SK-N-SH treated with all-trans-retinoic acid at 6 μM for 48 hours (cell line): ENCODE measurements at regions not wholly inside any gene's neighbourhood (a gene's known extent, or its start where the extent isn't known, plus 50 kb on each side); places are given as distances from the start of the nearest gene placed in this dataset.

Source experiments
- ATAC-seq: fragments of 200-7000 bp; cut with Tn5 transposase; 3 replicates; pipeline ENCODE4 v1.9.1; 2020; ENCODE audit warnings: mild to moderate bottlenecking, moderate library complexity
- BACH2 ChIP-seq: fragments of 250-450 bp; sonication (Bioruptor Pico); IDR thresholded peaks from 2 replicates; pipeline ENCODE4 v1.9.0; 2021; ENCODE audit warnings: mild to moderate bottlenecking, borderline replicate concordance
- CSDC2 ChIP-seq: fragments of 250-450 bp; sonication (Bioruptor Pico); IDR thresholded peaks from 2 replicates; pipeline ENCODE4 v1.5.0; 2020; ENCODE audit warnings: mild to moderate bottlenecking, moderate library complexity
- ESRRG ChIP-seq: fragments of 250-450 bp; sonication (Bioruptor Pico); IDR thresholded peaks from 2 replicates; pipeline ENCODE4 v1.6.1; 2021; ENCODE audit warnings: mild to moderate bottlenecking
- ISL1 ChIP-seq: fragments of 250-450 bp; sonication (Bioruptor Pico); IDR thresholded peaks from 2 replicates; pipeline ENCODE4 v2.1.2; 2022; ENCODE audit warnings: mild to moderate bottlenecking, moderate library complexity
- OSR1 ChIP-seq: fragments of 250-450 bp; sonication (Bioruptor Pico); IDR thresholded peaks from 2 replicates; pipeline ENCODE4 v1.8.0; 2022; ENCODE audit warnings: moderate library complexity, mild to moderate bottlenecking, inconsistent platforms
- PPARA ChIP-seq: fragments of 250-450 bp; sonication (Bioruptor Pico); IDR thresholded peaks from 2 replicates; pipeline ENCODE4 v1.5.0; 2020; ENCODE audit warnings: mild to moderate bottlenecking, borderline replicate concordance
- RARB ChIP-seq: fragments of 250-450 bp; sonication (Bioruptor Pico); IDR thresholded peaks from 2 replicates; pipeline ENCODE4 v1.8.0; 2021; ENCODE audit warnings: mild to moderate bottlenecking, moderate library complexity
- SNAI2 ChIP-seq: fragments of 250-450 bp; sonication (Bioruptor Pico); IDR thresholded peaks from 2 replicates; pipeline ENCODE4 v1.5.0; 2020; ENCODE audit warnings: mild to moderate bottlenecking, moderate library complexity
- TCF4 ChIP-seq: fragments of 250-450 bp; sonication (Bioruptor Pico); IDR thresholded peaks from 2 replicates; pipeline ENCODE4 v1.8.0; 2021; ENCODE audit warnings: mild to moderate bottlenecking, moderate library complexity, borderline replicate concordance
- ZC3H10 ChIP-seq: fragments of 250-450 bp; sonication (Bioruptor Pico); IDR thresholded peaks from 2 replicates; pipeline ENCODE4 v1.5.1; 2021; ENCODE audit warnings: mild to moderate bottlenecking, moderate library complexity
- ZFP3 ChIP-seq: fragments of 250-450 bp; sonication (Bioruptor Pico); IDR thresholded peaks from 2 replicates; pipeline ENCODE4 v1.5.0; 2020; ENCODE audit warnings: mild to moderate bottlenecking, moderate library complexity
- ZFP30 ChIP-seq: fragments of 450-650 bp; formaldehyde crosslinking; IDR thresholded peaks from 2 replicates; pipeline ENCODE4 v1.5.0; 2022; ENCODE audit warnings: mild to moderate bottlenecking, moderate library complexity
- ZNF565 ChIP-seq: fragments of 450-650 bp; formaldehyde crosslinking; conservative IDR thresholded peaks from 2 replicates; pipeline ENCODE4 v1.5.0; 2020; ENCODE audit warnings: low read depth, mild to moderate bottlenecking, moderate library complexity
- ZNF70 ChIP-seq: fragments of 450-650 bp; formaldehyde crosslinking; IDR thresholded peaks from 2 replicates; pipeline ENCODE4 v1.5.0; 2020; ENCODE audit warnings: mild to moderate bottlenecking, moderate library complexity
- ZNF8 ChIP-seq: fragments of 450-650 bp; formaldehyde crosslinking; IDR thresholded peaks from 2 replicates; pipeline ENCODE4 v1.5.0; 2020; ENCODE audit warnings: mild to moderate bottlenecking, moderate library complexity
- TF ChIP-seq, protein P1 (sequence below): fragments of 250-450 bp; sonication (Bioruptor Pico); IDR thresholded peaks from 2 replicates; pipeline ENCODE4 v1.5.1; 2020; ENCODE audit warnings: low read depth, mild to moderate bottlenecking, moderate library complexity
- TF ChIP-seq, protein P2 (sequence below): fragments of 250-450 bp; sonication (Bioruptor Pico); IDR thresholded peaks from 2 replicates; pipeline ENCODE4 v1.8.0; 2020; ENCODE audit warnings: mild to moderate bottlenecking, moderate library complexity, borderline replicate concordance
- TF ChIP-seq, protein P3 (sequence below): fragments of 250-450 bp; sonication (Bioruptor Pico); IDR thresholded peaks from 2 replicates; pipeline ENCODE4 v1.5.1; 2021; ENCODE audit warnings: mild to moderate bottlenecking, moderate library complexity
- TF ChIP-seq, protein P4 (sequence below): fragments of 250-450 bp; sonication (Bioruptor Pico); IDR thresholded peaks from 2 replicates; pipeline ENCODE4 v1.5.0; 2020; ENCODE audit warnings: mild to moderate bottlenecking, moderate library complexity

DNA sequence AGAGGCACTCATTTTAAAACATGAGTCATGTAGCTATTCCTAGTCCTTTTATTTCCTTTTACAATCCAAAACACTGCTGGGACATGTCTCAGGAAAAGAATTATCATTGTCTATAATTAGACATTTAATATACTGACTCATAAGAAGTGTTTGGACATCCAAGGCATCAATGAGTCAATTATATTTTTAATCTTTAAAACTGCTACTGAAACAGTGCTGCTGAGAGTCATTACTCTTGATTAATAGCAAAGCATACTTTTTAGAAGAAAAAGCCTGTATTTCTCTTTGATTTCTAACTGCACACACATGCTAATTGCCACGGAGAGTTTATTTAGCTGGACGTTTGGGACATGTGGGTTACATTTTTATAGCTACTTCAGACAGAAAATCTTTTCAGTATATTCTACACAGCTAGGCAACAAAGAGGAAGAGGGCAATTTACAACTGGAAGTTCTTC lies 1249.0 kb upstream of the CDH18 start:
- TF ChIP-seq TCF4 (no peak), ZFP3 (CRISPR knock-in tag) (no peak), ZNF8 (no peak), ISL1 (CRISPR knock-in tag) (peak; percentile 20; the same call in 1 of the 2 replicates)
- TF ChIP-seq, protein P1, sequence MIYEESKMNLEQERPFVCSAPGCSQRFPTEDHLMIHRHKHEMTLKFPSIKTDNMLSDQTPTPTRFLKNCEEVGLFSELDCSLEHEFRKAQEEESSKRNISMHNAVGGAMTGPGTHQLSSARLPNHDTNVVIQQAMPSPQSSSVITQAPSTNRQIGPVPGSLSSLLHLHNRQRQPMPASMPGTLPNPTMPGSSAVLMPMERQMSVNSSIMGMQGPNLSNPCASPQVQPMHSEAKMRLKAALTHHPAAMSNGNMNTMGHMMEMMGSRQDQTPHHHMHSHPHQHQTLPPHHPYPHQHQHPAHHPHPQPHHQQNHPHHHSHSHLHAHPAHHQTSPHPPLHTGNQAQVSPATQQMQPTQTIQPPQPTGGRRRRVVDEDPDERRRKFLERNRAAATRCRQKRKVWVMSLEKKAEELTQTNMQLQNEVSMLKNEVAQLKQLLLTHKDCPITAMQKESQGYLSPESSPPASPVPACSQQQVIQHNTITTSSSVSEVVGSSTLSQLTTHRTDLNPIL (CRISPR knock-in tag) = no peak
- no peak for ATAC-seq

DNA sequence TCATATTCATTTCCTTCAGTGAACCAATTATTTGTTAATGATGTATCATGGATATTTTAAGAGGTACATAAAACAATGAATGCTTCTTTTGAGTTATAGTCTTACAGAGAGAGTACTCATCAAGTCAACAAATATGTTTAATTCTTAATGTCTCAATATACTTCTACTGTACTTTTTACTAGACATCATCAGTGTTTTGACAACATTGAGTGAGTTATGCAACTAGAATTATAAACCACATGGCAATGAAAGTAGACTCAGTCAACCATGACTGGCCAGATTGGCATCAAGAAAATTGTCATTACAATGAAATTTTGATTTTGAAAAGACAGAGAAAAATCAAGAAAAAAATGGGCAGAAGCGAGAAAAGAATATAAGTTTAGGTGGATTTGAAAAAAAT lies 1248.1 kb upstream of the CDH18 start:
- TF ChIP-seq TCF4 (no peak), ZFP3 (CRISPR knock-in tag) (no peak), RARB (CRISPR knock-in tag) (no peak), ZFP30 (CRISPR knock-in tag) (no peak), PPARA (no peak)
- TF ChIP-seq, protein P2, sequence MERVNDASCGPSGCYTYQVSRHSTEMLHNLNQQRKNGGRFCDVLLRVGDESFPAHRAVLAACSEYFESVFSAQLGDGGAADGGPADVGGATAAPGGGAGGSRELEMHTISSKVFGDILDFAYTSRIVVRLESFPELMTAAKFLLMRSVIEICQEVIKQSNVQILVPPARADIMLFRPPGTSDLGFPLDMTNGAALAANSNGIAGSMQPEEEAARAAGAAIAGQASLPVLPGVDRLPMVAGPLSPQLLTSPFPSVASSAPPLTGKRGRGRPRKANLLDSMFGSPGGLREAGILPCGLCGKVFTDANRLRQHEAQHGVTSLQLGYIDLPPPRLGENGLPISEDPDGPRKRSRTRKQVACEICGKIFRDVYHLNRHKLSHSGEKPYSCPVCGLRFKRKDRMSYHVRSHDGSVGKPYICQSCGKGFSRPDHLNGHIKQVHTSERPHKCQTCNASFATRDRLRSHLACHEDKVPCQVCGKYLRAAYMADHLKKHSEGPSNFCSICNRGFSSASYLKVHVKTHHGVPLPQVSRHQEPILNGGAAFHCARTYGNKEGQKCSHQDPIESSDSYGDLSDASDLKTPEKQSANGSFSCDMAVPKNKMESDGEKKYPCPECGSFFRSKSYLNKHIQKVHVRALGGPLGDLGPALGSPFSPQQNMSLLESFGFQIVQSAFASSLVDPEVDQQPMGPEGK = no peak
- TF ChIP-seq, protein P3, sequence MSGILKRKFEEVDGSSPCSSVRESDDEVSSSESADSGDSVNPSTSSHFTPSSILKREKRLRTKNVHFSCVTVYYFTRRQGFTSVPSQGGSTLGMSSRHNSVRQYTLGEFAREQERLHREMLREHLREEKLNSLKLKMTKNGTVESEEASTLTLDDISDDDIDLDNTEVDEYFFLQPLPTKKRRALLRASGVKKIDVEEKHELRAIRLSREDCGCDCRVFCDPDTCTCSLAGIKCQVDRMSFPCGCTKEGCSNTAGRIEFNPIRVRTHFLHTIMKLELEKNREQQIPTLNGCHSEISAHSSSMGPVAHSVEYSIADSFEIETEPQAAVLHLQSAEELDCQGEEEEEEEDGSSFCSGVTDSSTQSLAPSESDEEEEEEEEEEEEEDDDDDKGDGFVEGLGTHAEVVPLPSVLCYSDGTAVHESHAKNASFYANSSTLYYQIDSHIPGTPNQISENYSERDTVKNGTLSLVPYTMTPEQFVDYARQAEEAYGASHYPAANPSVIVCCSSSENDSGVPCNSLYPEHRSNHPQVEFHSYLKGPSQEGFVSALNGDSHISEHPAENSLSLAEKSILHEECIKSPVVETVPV = no peak
- TF ChIP-seq, all 23 proteins: peak for 0
- ATAC-seq = no peak

- ATAC-seq = no peak
- TF ChIP-seq SNAI2 (no peak), CSDC2 (CRISPR knock-in tag) (no peak), ESRRG (CRISPR knock-in tag) (no peak), ZC3H10 (CRISPR knock-in tag) (no peak), OSR1 (no peak), ZNF565 (CRISPR knock-in tag) (no peak), BACH2 (CRISPR knock-in tag) (no peak), ZFP30 (CRISPR knock-in tag) (no peak), ZNF8 (no peak), ZFP3 (CRISPR knock-in tag) (no peak), ZNF70 (no peak)
- TF ChIP-seq, protein P3 = no peak
- TF ChIP-seq, protein P2 = no peak
- TF ChIP-seq, protein P4, sequence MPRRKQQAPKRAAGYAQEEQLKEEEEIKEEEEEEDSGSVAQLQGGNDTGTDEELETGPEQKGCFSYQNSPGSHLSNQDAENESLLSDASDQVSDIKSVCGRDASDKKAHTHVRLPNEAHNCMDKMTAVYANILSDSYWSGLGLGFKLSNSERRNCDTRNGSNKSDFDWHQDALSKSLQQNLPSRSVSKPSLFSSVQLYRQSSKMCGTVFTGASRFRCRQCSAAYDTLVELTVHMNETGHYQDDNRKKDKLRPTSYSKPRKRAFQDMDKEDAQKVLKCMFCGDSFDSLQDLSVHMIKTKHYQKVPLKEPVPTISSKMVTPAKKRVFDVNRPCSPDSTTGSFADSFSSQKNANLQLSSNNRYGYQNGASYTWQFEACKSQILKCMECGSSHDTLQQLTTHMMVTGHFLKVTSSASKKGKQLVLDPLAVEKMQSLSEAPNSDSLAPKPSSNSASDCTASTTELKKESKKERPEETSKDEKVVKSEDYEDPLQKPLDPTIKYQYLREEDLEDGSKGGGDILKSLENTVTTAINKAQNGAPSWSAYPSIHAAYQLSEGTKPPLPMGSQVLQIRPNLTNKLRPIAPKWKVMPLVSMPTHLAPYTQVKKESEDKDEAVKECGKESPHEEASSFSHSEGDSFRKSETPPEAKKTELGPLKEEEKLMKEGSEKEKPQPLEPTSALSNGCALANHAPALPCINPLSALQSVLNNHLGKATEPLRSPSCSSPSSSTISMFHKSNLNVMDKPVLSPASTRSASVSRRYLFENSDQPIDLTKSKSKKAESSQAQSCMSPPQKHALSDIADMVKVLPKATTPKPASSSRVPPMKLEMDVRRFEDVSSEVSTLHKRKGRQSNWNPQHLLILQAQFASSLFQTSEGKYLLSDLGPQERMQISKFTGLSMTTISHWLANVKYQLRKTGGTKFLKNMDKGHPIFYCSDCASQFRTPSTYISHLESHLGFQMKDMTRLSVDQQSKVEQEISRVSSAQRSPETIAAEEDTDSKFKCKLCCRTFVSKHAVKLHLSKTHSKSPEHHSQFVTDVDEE (CRISPR knock-in tag) = no peak
Observed at GRCh38 chr5:21225223-21226064, 1237.4 kb upstream of the CDH18 start.
